ENCODE measurements at regions not wholly inside any gene's neighbourhood (a gene's known extent, or its start where the extent isn't known, plus 50 kb on each side); places are given as distances from the start of the nearest gene placed in this dataset.

GRCh38 chr4:75110061-75110460 is 177.1 kb downstream of the PARM1 start:
- no peak for DNase-seq (ENCODE audit: low read depth)

GRCh38 chr4:75107755-75108612 is 175.1 kb downstream of the PARM1 start:
- no peak for DNase-seq (ENCODE audit: low read depth)

DNA sequence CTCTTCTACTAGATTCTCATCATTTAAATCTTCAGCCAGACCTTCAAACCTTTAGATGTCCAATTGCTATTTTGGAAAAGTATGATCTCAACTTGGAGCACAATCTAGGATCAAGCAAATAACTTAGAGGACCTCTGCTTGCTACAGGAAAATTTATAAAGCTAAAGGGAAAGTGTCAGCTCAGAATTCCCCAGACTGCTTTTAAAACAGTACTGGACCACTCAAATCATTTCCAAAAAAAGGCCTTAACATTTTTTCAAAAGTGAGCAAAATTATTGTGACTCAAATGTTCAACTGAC is 169.8 kb downstream of the PARM1 start:
- no peak for DNase-seq (ENCODE audit: low read depth)

DNA sequence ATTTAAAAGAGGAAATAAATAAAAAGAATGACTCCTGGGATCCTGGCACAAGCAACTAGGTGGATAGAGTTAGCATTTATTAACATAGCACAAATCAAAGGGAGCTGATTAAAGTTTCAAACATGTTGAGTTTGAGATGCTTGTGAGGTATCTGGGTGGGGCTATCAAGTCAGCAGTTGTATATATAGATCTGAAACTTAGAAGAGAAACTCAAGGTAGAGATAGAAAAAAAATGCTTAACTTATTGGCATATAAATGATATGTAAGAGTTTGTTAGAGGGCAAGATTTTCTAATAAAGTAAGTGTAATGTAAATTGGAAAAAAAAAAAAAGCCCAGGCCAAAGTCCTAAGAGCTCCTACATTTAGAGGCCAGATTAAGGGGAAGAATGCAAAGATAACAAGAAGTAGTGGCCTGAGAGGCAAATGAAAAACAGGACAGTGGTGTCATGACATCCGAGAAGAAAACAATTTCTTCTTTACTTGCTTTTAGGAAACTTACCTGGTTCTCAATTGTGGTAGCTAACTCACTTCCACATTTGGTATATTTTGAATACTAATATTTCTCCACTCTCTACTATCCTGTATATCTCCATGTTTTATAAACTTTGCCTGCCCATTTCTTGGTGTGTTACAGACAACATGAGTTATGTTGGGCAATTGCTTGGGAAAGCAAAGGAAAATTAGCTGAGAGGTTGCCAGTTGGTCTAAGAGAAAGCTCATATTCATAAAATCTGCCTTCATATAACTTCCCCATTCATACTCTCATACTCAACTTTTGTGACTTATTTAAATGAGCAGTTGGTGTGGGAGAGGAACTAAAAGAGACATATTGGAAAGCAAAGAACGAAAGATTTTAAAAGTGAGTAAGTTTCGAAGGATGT is 169.2 kb downstream of the PARM1 start:
- no peak for DNase-seq (ENCODE audit: low read depth)
